GM21717 (cell line): ENCODE measurements at regions not wholly inside any gene's neighbourhood (a gene's known extent, or its start where the extent isn't known, plus 50 kb on each side); places are given as distances from the start of the nearest gene placed in this dataset.

Source experiments
- ATAC-seq: cut with Tn5 transposase; IDR thresholded peaks from one replicate; pipeline ENCODE4 v1.9.1; 2021; ENCODE audit warnings: mild to moderate bottlenecking, moderate library complexity; ENCODE audit not compliant: unreplicated experiment

DNA sequence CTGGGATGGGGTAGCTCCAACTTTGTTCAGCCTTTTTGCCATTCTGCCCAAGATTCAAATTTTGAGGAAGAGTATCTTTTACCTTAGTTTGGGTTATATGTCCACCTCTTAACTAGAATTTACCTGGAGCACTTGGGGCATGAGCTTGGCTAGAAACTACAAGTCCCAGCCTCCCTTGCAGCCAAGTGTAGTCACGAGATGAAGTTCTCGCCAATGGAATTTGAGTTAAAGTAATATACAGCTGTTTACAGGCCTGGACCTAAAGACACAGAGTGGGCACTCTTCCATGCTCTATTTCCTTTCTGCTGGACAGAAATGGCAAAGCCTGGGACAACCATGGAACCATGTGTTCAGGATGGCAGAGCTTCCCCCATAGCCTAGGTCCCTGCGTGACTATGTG is 233.6 kb upstream of the GATB start:
- ATAC-seq: no peak

GRCh38 chr4:151993521-151993920 is 232.7 kb upstream of the GATB start:
- no peak for ATAC-seq

GRCh38 chr4:151992332-151993154 is 231.7 kb upstream of the GATB start:
- ATAC-seq: no peak

DNA sequence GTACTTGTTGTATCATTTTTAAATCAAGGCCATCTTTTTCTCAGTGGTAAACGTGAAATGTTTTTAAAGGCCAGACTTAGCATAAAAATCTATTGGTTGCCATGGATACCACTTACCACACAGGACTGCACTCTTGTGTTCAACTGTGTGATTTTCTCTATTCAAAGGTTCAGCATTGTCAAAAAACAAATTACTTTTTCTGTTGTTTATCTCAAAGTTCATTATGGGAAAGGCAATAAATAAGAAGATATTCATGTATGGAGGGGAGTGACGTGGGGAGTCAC is 231.0 kb upstream of the GATB start:
- ATAC-seq: no peak

DNA sequence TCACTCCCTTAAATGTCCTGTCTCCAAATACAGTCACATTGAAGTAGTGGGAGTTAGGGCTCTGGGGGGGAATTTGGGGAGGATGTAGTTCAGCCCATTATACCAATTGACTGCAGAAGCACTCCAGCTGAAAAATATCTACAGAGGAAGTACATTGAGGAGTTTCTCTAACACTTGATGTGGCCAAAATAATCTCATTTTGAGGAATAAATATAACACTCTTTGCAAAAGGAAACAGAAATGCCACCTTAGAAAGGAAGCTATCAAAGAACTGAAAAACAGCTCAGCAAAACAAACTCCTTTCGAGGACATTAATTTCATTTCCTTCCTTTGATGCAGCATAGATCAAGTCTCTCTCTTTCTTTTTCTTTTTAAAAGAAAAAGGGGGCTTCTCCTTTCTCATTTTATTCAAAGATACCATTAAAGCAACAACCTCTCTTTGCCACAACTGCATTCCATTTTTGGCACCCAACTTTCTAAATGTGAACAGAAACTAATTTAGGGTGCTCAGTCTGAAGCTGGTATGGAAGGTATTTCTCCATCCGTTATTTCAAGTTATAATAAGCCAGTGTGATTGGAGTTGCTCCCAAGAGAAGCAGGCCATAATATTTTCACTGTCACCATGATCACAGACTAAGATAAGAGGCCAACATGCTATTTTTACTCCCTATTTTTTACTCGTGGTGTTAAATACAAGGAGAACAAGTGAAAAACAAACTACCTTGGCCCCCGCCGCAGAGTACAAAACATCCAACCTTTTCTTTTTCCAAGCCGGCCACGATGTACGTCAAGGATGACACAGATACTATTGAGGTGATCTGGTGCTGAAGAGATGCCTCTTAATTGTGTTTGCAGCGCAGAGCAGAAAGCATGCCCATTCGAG is 230.4 kb upstream of the GATB start:
- ATAC-seq: no peak

- ATAC-seq: no peak
Observed at GRCh38 chr4:151990201-151990600, 229.4 kb upstream of the GATB start.

GRCh38 chr4:151988591-151988990 is 227.8 kb upstream of the GATB start:
- ATAC-seq: no peak

DNA sequence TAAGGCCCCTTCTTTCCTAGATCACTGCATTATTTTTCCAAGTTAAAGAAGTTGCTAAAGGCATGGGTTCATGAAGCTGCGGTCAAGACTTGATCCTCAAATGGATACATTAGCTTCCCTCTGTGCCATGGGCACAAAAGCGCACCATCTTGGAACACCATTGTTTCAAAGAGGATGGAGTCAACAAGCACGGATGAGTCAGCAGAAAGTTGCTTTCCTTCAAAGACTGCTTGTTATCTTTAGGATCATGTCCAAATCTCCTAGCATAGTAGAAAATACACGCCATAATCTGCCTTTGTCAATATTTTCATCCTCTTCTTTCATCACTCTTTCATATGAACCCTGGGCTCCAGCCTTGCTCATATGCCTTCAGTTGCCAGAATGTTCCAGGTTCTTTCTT is 226.8 kb upstream of the GATB start:
- ATAC-seq: no peak

- no peak for ATAC-seq
Observed at GRCh38 chr4:151983854-151984253, 223.0 kb upstream of the GATB start.

GRCh38 chr4:151979819-151980218 is 219.0 kb upstream of the GATB start:
- ATAC-seq: no peak

DNA sequence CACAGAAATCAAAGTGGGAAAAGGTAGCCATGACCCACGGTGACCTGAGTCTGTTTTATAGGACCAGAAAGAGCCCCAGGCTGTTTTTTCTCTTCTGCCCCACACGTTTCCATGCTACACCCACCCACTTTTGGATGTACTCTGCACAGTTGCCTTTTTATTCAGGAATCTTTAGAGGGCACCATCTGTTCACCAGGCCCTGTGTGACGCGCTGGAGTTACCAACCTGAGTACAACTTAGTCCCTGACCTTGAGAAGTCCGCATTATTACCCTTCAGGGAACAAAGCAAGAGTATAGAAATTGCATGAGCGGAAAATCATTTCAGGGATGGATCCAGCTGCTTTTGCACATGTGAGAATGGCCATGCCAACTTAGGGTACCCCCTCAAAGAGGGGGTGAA is 207.8 kb upstream of the GATB start:
- no peak for ATAC-seq

GRCh38 chr4:151967074-151967473 is 206.3 kb upstream of the GATB start:
- ATAC-seq: no peak

- ATAC-seq: no peak
Observed at GRCh38 chr4:151962138-151962823, 201.5 kb upstream of the GATB start.

DNA sequence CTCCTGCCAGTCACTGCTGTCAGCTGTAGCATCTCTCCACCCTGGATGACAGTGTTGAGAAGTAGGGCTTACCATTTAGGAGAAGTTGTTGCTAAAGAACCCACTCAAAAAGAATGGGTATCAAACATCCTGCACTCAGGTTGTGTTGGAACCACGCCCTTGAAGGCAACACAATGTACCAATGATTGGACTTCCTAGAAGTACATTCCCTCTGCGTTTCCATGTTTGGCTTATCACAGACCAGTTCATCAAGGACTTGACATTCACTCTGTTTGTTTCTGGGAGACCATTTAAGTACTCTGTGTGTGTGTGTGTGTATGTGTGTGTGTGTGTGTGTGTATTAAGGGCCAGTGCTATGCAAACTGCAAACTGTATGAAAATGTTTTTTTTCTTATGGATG is 200.6 kb upstream of the GATB start:
- no peak for ATAC-seq

DNA sequence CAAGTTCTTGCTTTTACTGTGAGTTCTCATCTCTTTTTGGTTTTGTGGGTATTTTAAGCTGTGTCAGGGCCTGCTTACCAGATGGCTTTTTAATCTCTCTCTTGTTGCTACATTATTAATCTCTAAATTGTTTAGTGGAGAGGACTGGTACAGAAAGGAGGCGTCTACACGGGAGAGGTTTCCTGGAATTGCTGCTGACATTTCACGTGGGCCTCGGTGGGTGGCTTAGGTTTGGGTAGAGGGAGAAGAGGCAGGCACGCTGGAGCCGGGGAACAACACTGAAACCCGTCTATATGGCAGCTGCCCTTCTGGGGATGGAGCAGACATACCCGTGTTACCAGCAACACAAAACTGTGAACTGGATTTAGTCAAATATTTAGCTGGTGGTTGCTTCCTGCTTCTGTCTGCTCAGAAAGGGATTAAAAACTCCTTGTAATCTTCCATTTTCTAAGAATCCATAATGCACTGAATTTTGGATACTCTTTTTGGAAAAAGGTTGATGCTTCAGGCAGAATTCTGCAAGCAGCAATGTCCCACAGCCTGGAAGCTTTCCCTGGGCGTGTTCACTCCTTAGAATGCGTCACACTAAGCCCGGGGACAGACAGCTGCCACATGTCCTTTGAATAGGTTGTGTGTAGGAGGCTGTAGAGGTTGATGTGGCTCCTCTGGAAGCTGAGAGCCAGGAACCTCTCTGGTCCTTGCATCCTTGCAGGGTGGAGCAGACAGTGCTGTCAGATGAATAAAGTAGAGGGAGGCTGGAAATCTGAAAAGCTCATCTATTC is 199.8 kb upstream of the GATB start:
- ATAC-seq: no peak

GRCh38 chr4:151957153-151957552 is 196.3 kb upstream of the GATB start:
- no peak for ATAC-seq

DNA sequence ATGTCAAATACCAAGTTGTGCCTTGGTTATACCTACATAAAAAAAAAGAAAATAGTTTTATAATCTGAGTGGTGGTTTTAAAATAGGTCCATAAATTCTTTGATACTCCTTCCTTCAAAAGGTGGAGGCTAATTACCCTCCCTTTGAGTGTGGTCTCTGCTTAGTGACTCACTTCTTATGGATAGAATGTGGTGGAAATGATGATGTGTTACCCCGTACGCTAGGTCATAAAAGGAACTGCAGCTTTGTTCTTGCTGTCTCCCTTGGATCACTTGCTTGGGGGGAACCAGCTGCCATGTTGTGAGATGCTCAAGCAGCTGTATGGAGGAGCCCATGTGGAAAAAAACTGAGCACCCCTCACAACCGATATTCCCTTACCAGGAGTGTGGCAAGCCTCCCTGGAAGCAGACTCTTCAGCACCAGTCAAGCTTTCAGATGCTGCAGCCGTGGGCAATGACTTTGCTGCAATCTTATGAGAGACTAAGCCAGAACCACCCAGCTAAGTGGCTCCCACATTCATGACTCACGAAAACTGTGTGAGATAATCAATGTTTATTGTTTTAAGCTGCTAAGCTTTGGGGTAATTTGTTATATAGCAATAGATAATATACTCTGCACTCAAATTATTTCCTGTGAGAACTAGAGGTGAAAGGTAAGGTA is 195.0 kb upstream of the GATB start:
- ATAC-seq: no peak

DNA sequence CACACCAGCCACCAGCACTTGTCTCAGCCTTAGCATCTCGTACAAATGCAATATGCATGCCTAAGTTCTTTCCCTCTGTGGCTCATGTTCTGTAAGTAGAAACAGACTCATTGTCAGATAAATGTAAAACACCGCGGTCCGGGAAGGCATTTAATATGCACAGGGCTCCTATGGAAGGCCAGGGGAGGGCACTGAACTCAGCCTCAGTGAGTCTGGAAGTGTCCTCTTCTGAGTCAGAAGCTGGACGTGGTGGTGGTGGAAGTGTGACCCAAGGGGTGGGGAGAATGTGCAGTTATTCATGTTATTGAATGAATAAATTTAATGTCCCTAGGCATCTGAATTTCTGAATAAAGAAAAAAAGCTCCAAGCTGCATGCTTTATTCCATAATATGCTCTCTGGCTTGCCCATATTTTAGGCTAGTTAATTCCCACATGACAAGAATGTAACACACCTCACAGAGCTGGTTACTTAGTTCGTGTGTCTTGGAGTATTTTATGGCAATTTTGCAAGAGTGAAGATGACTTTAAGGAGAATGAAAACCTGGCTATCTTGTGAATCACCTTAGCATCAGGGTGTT is 193.1 kb upstream of the GATB start:
- no peak for ATAC-seq

- no peak for ATAC-seq
Observed at GRCh38 chr4:151953312-151953711, 192.5 kb upstream of the GATB start.

- no peak for ATAC-seq
Observed at GRCh38 chr4:151952711-151953254, 192.0 kb upstream of the GATB start.
